GM23248 (cell line): ENCODE measurements at regions not wholly inside any gene's neighbourhood (a gene's known extent, or its start where the extent isn't known, plus 50 kb on each side); places are given as distances from the start of the nearest gene placed in this dataset.

ENCODE experiments used
- DNase-seq: peaks from one replicate; pipeline ENCODE4 v3.0.0-alpha.2; 2015
- H2AFZ ChIP-seq: fragments of 200-600 bp; sonication (generic); 2 replicates; pipeline ENCODE4 v1.6.1; 2016; ENCODE audit warnings: antibody characterized with exemption
- H3F3A ChIP-seq: fragments of 200-600 bp; sonication (generic); 2 replicates; pipeline ENCODE4 v1.6.1; 2016; ENCODE audit warnings: mild to moderate bottlenecking, antibody characterized with exemption, mixed run types; ENCODE audit not compliant: insufficient read depth
- H3K27ac ChIP-seq: fragments of 200-600 bp; sonication (generic); 2 replicates; pipeline ENCODE4 v1.5.1; 2016; ENCODE audit warnings: mild to moderate bottlenecking
- H3K27me3 ChIP-seq: fragments of 200-600 bp; sonication (generic); replicated peaks from 2 replicates; pipeline ENCODE4 v1.6.1; 2016; ENCODE audit warnings: mild to moderate bottlenecking; ENCODE audit not compliant: insufficient read depth
- H3K36me3 ChIP-seq: fragments of 200-600 bp; sonication (generic); 2 replicates; pipeline ENCODE4 v1.6.1; 2016; ENCODE audit warnings: low read depth, mild to moderate bottlenecking
- H3K4me1 ChIP-seq: fragments of 200-600 bp; sonication (generic); 2 replicates; pipeline ENCODE4 v1.6.1; 2016; ENCODE audit warnings: mild to moderate bottlenecking; ENCODE audit not compliant: insufficient read depth
- H3K4me2 ChIP-seq: fragments of 200-600 bp; sonication (generic); one replicate; pipeline ENCODE4 v1.6.1; 2016; ENCODE audit warnings: mild to moderate bottlenecking; ENCODE audit not compliant: unreplicated experiment
- H3K4me3 ChIP-seq: fragments of 200-600 bp; sonication (generic); 2 replicates; pipeline ENCODE4 v1.5.1; 2016; ENCODE audit warnings: mild to moderate bottlenecking
- H3K79me2 ChIP-seq: fragments of 200-600 bp; sonication (generic); 2 replicates; pipeline ENCODE4 v1.6.1; 2016; ENCODE audit warnings: mild to moderate bottlenecking; ENCODE audit not compliant: insufficient read depth
- H3K9ac ChIP-seq: fragments of 200-600 bp; sonication (generic); 2 replicates; pipeline ENCODE4 v1.6.1; 2016; ENCODE audit warnings: mild to moderate bottlenecking
- H3K9me2 ChIP-seq: fragments of 200-600 bp; sonication (generic); 2 replicates; pipeline ENCODE4 v1.6.1; 2016; ENCODE audit warnings: mixed run types, mild to moderate bottlenecking, moderate library complexity; ENCODE audit not compliant: insufficient read depth
- H3K9me3 ChIP-seq: fragments of 200-600 bp; sonication (generic); one replicate; pipeline ENCODE4 v1.6.1; 2017; ENCODE audit warnings: low read depth
- H4K20me1 ChIP-seq: fragments of 200-600 bp; sonication (generic); 2 replicates; pipeline ENCODE4 v1.6.0; 2016; ENCODE audit not compliant: insufficient read depth
- EZH2 ChIP-seq: fragments of 200-600 bp; sonication (generic); IDR thresholded peaks from 2 replicates; pipeline ENCODE4 v1.6.1; 2018; ENCODE audit warnings: antibody characterized with exemption, mild to moderate bottlenecking; ENCODE audit not compliant: insufficient read depth, poor library complexity, severe bottlenecking
- EZH2phosphoT487 ChIP-seq: fragments of 200-600 bp; sonication (generic); IDR thresholded peaks from 2 replicates; pipeline ENCODE4 v1.6.1; 2018; ENCODE audit warnings: antibody characterized with exemption, moderate library complexity, mild to moderate bottlenecking, low read depth; ENCODE audit not compliant: insufficient read depth
- WGBS, 2 experiments: methylation state at CpG; one replicate each; pipeline ENCODE4 v1.1.6; 2015 to 2017; ENCODE audit warnings: low lambda C conversion rate in 2 of 2, low coverage in 1 of 2; ENCODE audit errors: missing lambda C conversion rate in 2 of 2; 5-methylcytosine and 5-hydroxymethylcytosine counted together
- in situ Hi-C: fragments of 300-500 bp; cut with MboI; formaldehyde crosslinking; loops from 2 replicates; pipeline ENCODE4 v1.15.0; 2020

DNA sequence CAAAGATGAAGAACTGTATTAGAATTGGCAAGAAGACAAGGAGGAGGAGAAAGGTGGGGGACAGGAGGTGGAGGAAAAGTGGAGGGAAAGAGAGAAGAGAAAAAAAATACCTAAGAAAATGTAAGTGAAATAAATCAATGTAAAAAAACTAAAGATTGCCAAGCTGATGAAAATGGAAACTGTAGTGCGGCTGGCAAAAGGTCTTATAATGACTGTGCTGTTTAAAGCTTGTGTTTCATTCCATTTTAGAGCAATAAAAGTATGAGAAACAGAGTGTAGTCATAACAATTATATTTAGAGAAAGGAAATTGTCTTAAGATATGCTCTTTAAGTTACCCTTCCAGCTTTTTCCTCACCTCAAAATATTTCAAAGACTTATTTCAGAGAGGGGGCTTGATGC, 670.5 kb upstream of the SEMA6A start:
- no peaks in the 10 kb centered on the region for H3K4me1 ChIP-seq
- no peaks in the 10 kb centered on the region for H3K27me3 ChIP-seq
- TF ChIP-seq EZH2phosphoT487 (no peak), EZH2 (no peak)
- no peak overlapping the region for H3K27ac ChIP-seq
- H3K36me3 ChIP-seq = no peaks in the 10 kb centered on the region
- no peak for DNase-seq
- H3K4me2 ChIP-seq = no peak overlapping the region
- in situ Hi-C loops = no loop called here
- H3K9ac ChIP-seq = no peak overlapping the region
- H3K79me2 ChIP-seq = no peaks in the 10 kb centered on the region
- 0 to 9% methylated on average over 1 of the region's 1 CpG for WGBS, 2 experiments
- H3K9me2 ChIP-seq = no peaks in the 10 kb centered on the region
- H4K20me1 ChIP-seq = no peaks in the 10 kb centered on the region
- no peaks in the 10 kb centered on the region for H3F3A ChIP-seq
- H2AFZ ChIP-seq = no peak overlapping the region
- H3K9me3 ChIP-seq = no peaks in the 10 kb centered on the region
- no peak overlapping the region for H3K4me3 ChIP-seq

DNA sequence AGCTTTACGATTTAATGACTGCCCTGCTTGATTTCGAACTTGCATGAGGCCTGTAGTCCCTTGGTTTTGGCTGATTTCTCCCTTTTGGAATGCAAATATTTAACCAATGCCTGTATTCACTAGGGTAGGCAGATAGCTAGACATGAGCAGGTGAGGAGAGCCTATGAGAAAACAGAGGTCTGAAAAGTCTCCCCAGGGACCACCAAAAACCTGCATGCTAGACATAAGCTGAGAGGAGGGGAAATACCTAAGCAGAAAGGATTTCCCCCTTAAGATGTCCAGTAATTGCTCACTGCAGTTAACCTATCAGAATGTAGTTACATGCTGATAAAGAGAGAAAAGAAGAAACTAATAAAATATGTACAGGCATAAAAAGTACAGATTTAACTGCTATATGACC, 667.4 kb upstream of the SEMA6A start:
- WGBS, 2 experiments = 26 to 28% methylated on average over 2 of the region's 2 CpGs
- no peak overlapping the region for H3K4me3 ChIP-seq
- in situ Hi-C loops = no loop called here

DNA sequence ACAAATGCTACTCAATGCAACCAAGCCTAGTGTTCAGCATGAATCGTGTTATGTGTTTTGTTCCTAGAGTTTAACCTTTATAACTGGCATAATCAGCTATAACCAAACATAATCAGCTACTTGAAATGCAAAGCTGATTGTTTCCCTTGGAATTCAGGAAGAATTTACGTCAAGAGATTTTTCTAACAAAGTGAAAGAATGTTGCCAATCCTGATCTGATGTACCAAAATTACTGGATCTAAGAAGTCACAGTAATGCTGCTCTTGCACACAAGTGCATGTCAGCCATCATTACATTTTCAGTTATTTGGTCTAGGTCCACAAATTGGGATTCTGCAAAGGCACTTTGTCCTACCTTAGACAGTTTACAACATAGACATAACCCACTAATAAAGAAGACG, 662.3 kb upstream of the SEMA6A start:
- Histone ChIP-seq H3K4me2 (no peak overlapping the region), H3K27me3 (no peaks in the 10 kb centered on the region), H3K9me3 (no peaks in the 10 kb centered on the region), H3K27ac (no peak overlapping the region), H3K36me3 (no peaks in the 10 kb centered on the region), H3F3A (no peaks in the 10 kb centered on the region), H3K9ac (no peak overlapping the region), H2AFZ (no peak overlapping the region), H4K20me1 (no peaks in the 10 kb centered on the region), H3K4me1 (no peaks in the 10 kb centered on the region), H3K79me2 (no peaks in the 10 kb centered on the region), H3K9me2 (no peaks in the 10 kb centered on the region), H3K4me3 (no peak overlapping the region)
- TF ChIP-seq EZH2 (no peak), EZH2phosphoT487 (no peak)
- no peak for DNase-seq
- 35 to 36% methylated on average over 3 of the region's 3 CpGs for WGBS, 2 experiments
- in situ Hi-C loops = no loop called here

More for the DNA sequence above, 667.4 kb upstream of the SEMA6A start:
- TF ChIP-seq EZH2phosphoT487 (no peak), EZH2 (no peak)
- H3K9me2 ChIP-seq = no peaks in the 10 kb centered on the region
- no peaks in the 10 kb centered on the region for H3K4me1 ChIP-seq
- H3K9me3 ChIP-seq = no peaks in the 10 kb centered on the region
- no peak overlapping the region for H3K9ac ChIP-seq
- no peaks in the 10 kb centered on the region for H4K20me1 ChIP-seq
- no peak overlapping the region for H2AFZ ChIP-seq
- H3K27me3 ChIP-seq = no peaks in the 10 kb centered on the region
- no peaks in the 10 kb centered on the region for H3K36me3 ChIP-seq
- H3K79me2 ChIP-seq = no peaks in the 10 kb centered on the region
- no peak for DNase-seq
- no peaks in the 10 kb centered on the region for H3F3A ChIP-seq
- H3K4me2 ChIP-seq = no peak overlapping the region
- no peak overlapping the region for H3K27ac ChIP-seq

DNA sequence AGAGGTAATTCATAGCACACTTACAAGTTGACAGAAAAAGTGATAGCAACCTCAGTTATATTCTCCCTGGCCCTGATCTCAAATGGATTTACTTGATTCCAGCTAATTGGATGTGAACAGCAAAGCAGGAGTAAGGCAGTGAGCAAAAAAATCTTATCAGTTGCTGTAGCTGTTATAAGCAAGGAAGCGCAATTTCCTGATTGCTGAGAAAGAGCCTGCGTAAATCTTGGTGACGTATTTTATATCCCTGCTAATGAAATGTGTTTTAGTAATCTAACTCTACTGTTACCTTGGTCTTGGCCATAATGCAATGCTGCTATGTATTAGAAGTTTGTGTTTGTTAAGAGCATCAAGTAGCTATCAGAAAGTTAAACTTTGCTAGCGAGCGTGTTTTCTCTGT, 661.2 kb upstream of the SEMA6A start:
- H4K20me1 ChIP-seq = no peaks in the 10 kb centered on the region
- H3K9ac ChIP-seq = no peak overlapping the region
- no peaks in the 10 kb centered on the region for H3K9me2 ChIP-seq
- TF ChIP-seq EZH2phosphoT487 (no peak), EZH2 (no peak)
- H3K27me3 ChIP-seq = no peaks in the 10 kb centered on the region
- in situ Hi-C loops = no loop called here
- no peak overlapping the region for H3K4me3 ChIP-seq
- no peaks in the 10 kb centered on the region for H3F3A ChIP-seq
- no peaks in the 10 kb centered on the region for H3K79me2 ChIP-seq
- no peaks in the 10 kb centered on the region for H3K4me1 ChIP-seq
- H3K27ac ChIP-seq = no peak overlapping the region
- no peak overlapping the region for H3K4me2 ChIP-seq
- no peaks in the 10 kb centered on the region for H3K9me3 ChIP-seq
- no peaks in the 10 kb centered on the region for H3K36me3 ChIP-seq
- WGBS, 2 experiments = 57% methylated on average over 5 of the region's 5 CpGs
- DNase-seq = no peak
- H2AFZ ChIP-seq = no peak overlapping the region

DNA sequence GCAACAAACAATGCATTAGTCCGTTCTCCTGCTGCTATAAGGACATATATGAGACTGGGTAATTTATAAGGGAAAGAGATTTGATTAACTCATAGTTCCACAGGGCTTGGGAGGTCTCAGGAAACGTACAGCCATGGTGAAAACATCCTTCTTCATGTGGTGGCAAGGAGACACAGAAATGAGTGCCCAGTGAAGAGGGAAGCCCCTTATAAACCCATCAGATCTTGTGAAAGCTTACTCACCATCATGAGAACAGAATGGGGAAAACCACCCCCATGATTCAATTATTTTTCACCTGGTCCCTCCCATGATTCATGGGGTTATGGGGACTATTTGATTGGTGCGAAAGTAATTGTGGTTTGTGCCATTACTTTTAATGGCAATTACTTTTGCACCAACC, 655.8 kb upstream of the SEMA6A start:
- H4K20me1 ChIP-seq = no peaks in the 10 kb centered on the region
- no peak overlapping the region for H2AFZ ChIP-seq
- no peaks in the 10 kb centered on the region for H3K9me3 ChIP-seq
- H3K9me2 ChIP-seq = no peaks in the 10 kb centered on the region
- 20 to 26% methylated on average over 3 of the region's 3 CpGs for WGBS, 2 experiments
- H3F3A ChIP-seq = no peaks in the 10 kb centered on the region
- H3K4me2 ChIP-seq = no peak overlapping the region
- DNase-seq = no peak
- no peak overlapping the region for H3K4me3 ChIP-seq
- no peak overlapping the region for H3K27ac ChIP-seq
- no peaks in the 10 kb centered on the region for H3K36me3 ChIP-seq
- no peak overlapping the region for H3K9ac ChIP-seq
- no peaks in the 10 kb centered on the region for H3K27me3 ChIP-seq
- no peaks in the 10 kb centered on the region for H3K4me1 ChIP-seq
- in situ Hi-C loops = no loop called here
- no peaks in the 10 kb centered on the region for H3K79me2 ChIP-seq
- TF ChIP-seq EZH2phosphoT487 = no peak
- no peak for TF ChIP-seq EZH2
